IPS-20b (cell line): ENCODE measurements at regions not wholly inside any gene's neighbourhood (a gene's known extent, or its start where the extent isn't known, plus 50 kb on each side); places are given as distances from the start of the nearest gene placed in this dataset.

ENCODE experiments used
- H3K27ac ChIP-seq: one replicate; pipeline ENCODE4 v1.5.1; 2013; ENCODE audit warnings: low read length
- H3K27me3 ChIP-seq: 2 replicates; pipeline ENCODE4 v1.6.1; 2013; ENCODE audit warnings: mild to moderate bottlenecking, low read length, inconsistent platforms; ENCODE audit not compliant: insufficient read depth
- H3K36me3 ChIP-seq: 2 replicates; pipeline ENCODE4 v1.6.1; 2013; ENCODE audit warnings: low read depth, mild to moderate bottlenecking, inconsistent platforms, low read length, moderate library complexity; ENCODE audit not compliant: insufficient read depth
- H3K4me1 ChIP-seq: 2 replicates; pipeline ENCODE4 v1.6.1; 2013; ENCODE audit warnings: mild to moderate bottlenecking, control low read depth, inconsistent platforms, low read length, moderate library complexity; ENCODE audit not compliant: insufficient read depth
- H3K4me3 ChIP-seq: 2 replicates; pipeline ENCODE4 v1.5.1; 2013; ENCODE audit warnings: mild to moderate bottlenecking, low read length, inconsistent platforms
- H3K9ac ChIP-seq: 2 replicates; pipeline ENCODE4 v1.6.1; 2013; ENCODE audit warnings: low read depth, mild to moderate bottlenecking, inconsistent platforms, low read length, moderate library complexity
- H3K9me3 ChIP-seq: 2 replicates; pipeline ENCODE4 v1.6.1; 2013; ENCODE audit warnings: mild to moderate bottlenecking, low read depth, low read length, inconsistent platforms; ENCODE audit not compliant: insufficient read depth

- Histone ChIP-seq H3K27me3 (0 out of 2 replicates have a peak, but pooled peaks cover 4% of the 10 kb centered on the region), H3K27ac (no peak overlapping the region), H3K4me3 (no peak overlapping the region)
These were observed 154.0 kb downstream of the KCNA5 start for GRCh38 chr12:5197656-5198055.

GRCh38 chr12:5200278-5201087 is 156.8 kb downstream of the KCNA5 start:
- H3K9me3 ChIP-seq = no peaks in the 10 kb centered on the region
- 0 out of 2 replicates have a peak, but pooled peaks cover 4% of the 10 kb centered on the region for H3K27me3 ChIP-seq
- no peak overlapping the region for H3K4me3 ChIP-seq
- H3K4me1 ChIP-seq = peaks cover 24% of the 10 kb centered on the region
- no peak overlapping the region for H3K9ac ChIP-seq
- no peaks in the 10 kb centered on the region for H3K36me3 ChIP-seq
- H3K27ac ChIP-seq = no peak overlapping the region

More at GRCh38 chr12:5197656-5198055, 154.0 kb downstream of the KCNA5 start:
- Histone ChIP-seq H3K9me3 (no peaks in the 10 kb centered on the region), H3K9ac (no peak overlapping the region), H3K4me1 (peaks cover 11% of the 10 kb centered on the region; the same call in 1 of the 2 replicates), H3K36me3 (no peaks in the 10 kb centered on the region)

GRCh38 chr12:5201554-5202218 is 158.0 kb downstream of the KCNA5 start:
- no peaks in the 10 kb centered on the region for H3K36me3 ChIP-seq
- H3K27ac ChIP-seq = no peak overlapping the region
- H3K27me3 ChIP-seq = 0 out of 2 replicates have a peak, but pooled peaks cover 4% of the 10 kb centered on the region
- peaks cover 24% of the 10 kb centered on the region for H3K4me1 ChIP-seq
- no peak overlapping the region for H3K4me3 ChIP-seq
- H3K9me3 ChIP-seq = no peaks in the 10 kb centered on the region
- H3K9ac ChIP-seq = no peak overlapping the region

GRCh38 chr12:5203274-5203673 is 159.6 kb downstream of the KCNA5 start:
- no peak overlapping the region for H3K4me3 ChIP-seq
- no peaks in the 10 kb centered on the region for H3K9me3 ChIP-seq
- no peaks in the 10 kb centered on the region for H3K36me3 ChIP-seq
- 0 out of 2 replicates have a peak, but pooled peaks cover 4% of the 10 kb centered on the region for H3K27me3 ChIP-seq
- H3K27ac ChIP-seq = no peak overlapping the region
- H3K4me1 ChIP-seq = peaks cover 24% of the 10 kb centered on the region
- H3K9ac ChIP-seq = no peak overlapping the region

- Histone ChIP-seq H3K9ac (no peak overlapping the region), H3K4me3 (no peak overlapping the region), H3K9me3 (no peaks in the 10 kb centered on the region), H3K4me1 (peaks cover 24% of the 10 kb centered on the region), H3K27me3 (0 out of 2 replicates have a peak, but pooled peaks cover 4% of the 10 kb centered on the region), H3K27ac (no peak overlapping the region), H3K36me3 (no peaks in the 10 kb centered on the region)
These were observed 160.0 kb downstream of the KCNA5 start for GRCh38 chr12:5203720-5204119.

- H3K9ac ChIP-seq = no peak overlapping the region
- H3K27ac ChIP-seq = no peak overlapping the region
- no peaks in the 10 kb centered on the region for H3K9me3 ChIP-seq
- H3K27me3 ChIP-seq = 0 out of 2 replicates have a peak, but pooled peaks cover 4% of the 10 kb centered on the region
- H3K4me3 ChIP-seq = no peak overlapping the region
- no peaks in the 10 kb centered on the region for H3K36me3 ChIP-seq
- H3K4me1 ChIP-seq = peaks cover 24% of the 10 kb centered on the region
These were observed 160.6 kb downstream of the KCNA5 start for GRCh38 chr12:5204271-5204670.

- H3K27me3 ChIP-seq = 0 out of 2 replicates have a peak, but pooled peaks cover 4% of the 10 kb centered on the region
- H3K27ac ChIP-seq = no peak overlapping the region
- H3K4me3 ChIP-seq = no peak overlapping the region
- H3K4me1 ChIP-seq = peaks cover 24% of the 10 kb centered on the region
- H3K36me3 ChIP-seq = no peaks in the 10 kb centered on the region
- H3K9me3 ChIP-seq = no peaks in the 10 kb centered on the region
- no peak overlapping the region for H3K9ac ChIP-seq
These were observed 161.2 kb downstream of the KCNA5 start for GRCh38 chr12:5204831-5205230.

- Histone ChIP-seq H3K27me3 (no peaks in the 10 kb centered on the region), H3K27ac (no peak overlapping the region), H3K36me3 (no peaks in the 10 kb centered on the region), H3K9me3 (no peaks in the 10 kb centered on the region), H3K4me1 (peaks cover 15% of the 10 kb centered on the region), H3K9ac (no peak overlapping the region), H3K4me3 (no peak overlapping the region)
These were observed 162.9 kb downstream of the KCNA5 start for GRCh38 chr12:5206401-5207175.

GRCh38 chr12:5210179-5210922 is 166.7 kb downstream of the KCNA5 start:
- H3K27ac ChIP-seq = no peak overlapping the region
- H3K27me3 ChIP-seq = no peaks in the 10 kb centered on the region
- no peaks in the 10 kb centered on the region for H3K36me3 ChIP-seq
- no peaks in the 10 kb centered on the region for H3K4me1 ChIP-seq
- H3K9ac ChIP-seq = no peak overlapping the region
- no peak overlapping the region for H3K4me3 ChIP-seq
- no peaks in the 10 kb centered on the region for H3K9me3 ChIP-seq

- Histone ChIP-seq H3K27me3 (no peaks in the 10 kb centered on the region), H3K9me3 (no peaks in the 10 kb centered on the region), H3K36me3 (no peaks in the 10 kb centered on the region), H3K4me3 (no peak overlapping the region), H3K4me1 (no peaks in the 10 kb centered on the region), H3K27ac (no peak overlapping the region), H3K9ac (no peak overlapping the region)
These were observed 167.2 kb downstream of the KCNA5 start for GRCh38 chr12:5210923-5211290.

- H3K27ac ChIP-seq = no peak overlapping the region
- no peak overlapping the region for H3K9ac ChIP-seq
- H3K27me3 ChIP-seq = peaks cover 6% of the 10 kb centered on the region; the same call in 1 of the 2 replicates
- H3K4me1 ChIP-seq = no peaks in the 10 kb centered on the region
- H3K4me3 ChIP-seq = no peak overlapping the region
- H3K36me3 ChIP-seq = no peaks in the 10 kb centered on the region
- no peaks in the 10 kb centered on the region for H3K9me3 ChIP-seq
These were observed 169.7 kb downstream of the KCNA5 start for GRCh38 chr12:5213336-5213735.
